NCI-H1092 treated with DMSO at 0.1 percent for 48 hours (cell line): ENCODE measurements at regions not wholly inside any gene's neighbourhood (a gene's known extent, or its start where the extent isn't known, plus 50 kb on each side); places are given as distances from the start of the nearest gene placed in this dataset.
"Not testable (repeated sequence)": the region's sequence is repeated elsewhere in the genome, so short reads cannot be mapped to it uniquely, and the experiment has no call there.

Experiments used
- DNase-seq: peaks from one replicate; lab custom pipeline; 2025; lab: John Stamatoyannopoulos, UW

- no peak for DNase-seq
Observed at GRCh38 chr15:88995449-88995848, 82.3 kb upstream of the MFGE8 start.

- no peak for DNase-seq
Observed at GRCh38 chr15:88997531-88997930, 84.4 kb upstream of the MFGE8 start.

- no peak for DNase-seq
Observed at GRCh38 chr15:88998980-88999713, 86.0 kb upstream of the MFGE8 start.

- not testable (repeated sequence) for DNase-seq
Observed at GRCh38 chr15:89001708-89002275, 86.5 kb upstream of the ABHD2 start.

DNA sequence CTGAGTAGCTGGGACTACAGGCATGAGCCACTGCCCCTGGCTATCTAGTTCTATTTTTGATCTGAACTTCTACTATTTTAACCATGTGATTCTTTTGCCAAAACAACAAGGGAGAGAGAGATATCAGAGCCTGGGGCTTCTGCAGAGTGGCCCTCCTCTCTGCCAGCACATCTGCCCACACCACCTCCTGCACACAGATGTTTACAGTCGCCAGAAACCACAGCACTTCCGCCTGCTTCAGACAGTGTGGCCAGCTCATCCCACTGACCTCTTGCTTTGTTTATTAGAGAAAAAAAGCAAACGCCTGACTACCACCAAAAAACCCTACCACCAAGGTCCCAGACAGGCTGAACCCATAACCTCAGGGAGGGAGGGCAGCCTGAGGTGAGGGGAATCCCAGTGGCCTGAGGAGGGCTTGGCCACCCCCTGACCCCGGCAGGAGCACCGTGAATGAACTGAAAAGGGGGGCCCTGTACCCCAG, 85.9 kb upstream of the ABHD2 start:
- DNase-seq: no peak

DNA sequence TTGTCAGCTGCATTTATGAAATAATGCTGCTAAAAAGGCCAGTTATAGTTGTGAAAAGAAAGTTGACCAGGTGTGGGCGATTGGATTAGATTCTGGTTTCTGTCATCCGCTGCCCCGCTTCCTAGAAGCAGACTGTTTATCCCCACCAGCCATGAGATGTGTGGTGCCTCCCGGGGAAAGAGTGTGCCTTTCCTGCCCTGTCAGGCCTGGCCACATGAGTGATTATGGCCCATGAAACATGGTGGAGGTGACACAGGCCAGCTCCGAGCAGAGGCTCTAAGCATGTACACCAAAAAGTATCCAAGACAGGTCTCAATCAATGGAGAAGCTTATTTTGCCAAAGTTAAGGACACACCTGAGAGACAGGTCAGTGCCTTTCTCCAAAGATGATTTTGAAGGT, 85.4 kb upstream of the ABHD2 start:
- DNase-seq: no peak

GRCh38 chr15:89003865-89004725, 84.2 kb upstream of the ABHD2 start:
- no peak for DNase-seq

DNA sequence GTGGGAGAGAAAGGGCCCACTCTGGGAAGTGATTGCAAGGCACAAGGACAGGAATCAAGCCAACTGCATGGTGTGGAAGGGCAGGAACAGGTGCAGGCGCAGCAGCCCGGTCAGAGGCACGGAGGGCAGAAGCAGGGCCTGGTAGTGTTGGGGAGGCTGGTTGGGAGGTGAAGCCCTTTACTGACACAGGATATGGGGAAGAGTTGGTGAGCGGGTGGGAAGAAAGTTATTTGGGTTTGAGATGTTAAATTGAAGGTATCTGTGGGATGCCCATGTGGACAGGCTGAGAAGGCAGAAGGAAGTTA, 83.6 kb upstream of the ABHD2 start:
- DNase-seq: no peak

GRCh38 chr15:89007527-89007926, 80.7 kb upstream of the ABHD2 start:
- not testable (repeated sequence) for DNase-seq

DNA sequence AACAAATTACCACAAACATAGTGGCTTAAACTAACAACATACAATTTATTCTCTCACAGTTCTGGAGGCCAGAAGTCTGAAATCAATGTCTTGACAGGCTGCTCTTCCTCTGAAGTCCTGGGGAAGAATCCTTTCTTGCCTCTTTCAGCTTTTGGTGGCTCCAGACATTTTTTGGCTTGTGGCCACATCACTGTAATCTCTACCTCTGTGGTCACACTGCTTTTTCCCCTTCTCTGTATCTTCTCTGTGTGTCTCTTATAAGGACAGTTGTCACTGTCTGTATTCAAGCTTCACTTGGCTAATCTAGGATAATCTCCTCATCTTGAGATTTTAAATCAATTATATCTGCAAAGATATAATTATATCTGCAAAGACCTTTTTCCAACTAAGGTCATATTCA, 80.3 kb upstream of the ABHD2 start:
- DNase-seq: no peak

DNA sequence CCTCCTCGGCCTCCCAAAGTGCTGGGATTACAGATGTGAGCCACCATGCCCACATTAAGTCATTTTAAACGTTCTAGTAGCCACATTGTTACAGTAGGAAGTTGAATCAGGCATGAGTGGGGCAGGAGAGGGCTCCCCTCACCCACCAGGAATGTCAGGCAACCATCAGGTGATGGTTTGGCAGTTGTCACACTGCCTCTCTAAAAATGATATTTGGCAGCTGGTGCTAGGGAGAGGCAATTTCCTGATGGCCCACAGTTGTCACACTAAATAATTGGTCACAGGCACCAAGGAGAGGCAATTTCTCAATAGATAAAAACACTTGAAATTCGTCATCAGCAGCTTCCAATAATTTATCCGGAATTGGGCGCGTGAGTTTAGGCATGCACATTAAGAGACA, 79.2 kb upstream of the ABHD2 start:
- DNase-seq: no peak

DNA sequence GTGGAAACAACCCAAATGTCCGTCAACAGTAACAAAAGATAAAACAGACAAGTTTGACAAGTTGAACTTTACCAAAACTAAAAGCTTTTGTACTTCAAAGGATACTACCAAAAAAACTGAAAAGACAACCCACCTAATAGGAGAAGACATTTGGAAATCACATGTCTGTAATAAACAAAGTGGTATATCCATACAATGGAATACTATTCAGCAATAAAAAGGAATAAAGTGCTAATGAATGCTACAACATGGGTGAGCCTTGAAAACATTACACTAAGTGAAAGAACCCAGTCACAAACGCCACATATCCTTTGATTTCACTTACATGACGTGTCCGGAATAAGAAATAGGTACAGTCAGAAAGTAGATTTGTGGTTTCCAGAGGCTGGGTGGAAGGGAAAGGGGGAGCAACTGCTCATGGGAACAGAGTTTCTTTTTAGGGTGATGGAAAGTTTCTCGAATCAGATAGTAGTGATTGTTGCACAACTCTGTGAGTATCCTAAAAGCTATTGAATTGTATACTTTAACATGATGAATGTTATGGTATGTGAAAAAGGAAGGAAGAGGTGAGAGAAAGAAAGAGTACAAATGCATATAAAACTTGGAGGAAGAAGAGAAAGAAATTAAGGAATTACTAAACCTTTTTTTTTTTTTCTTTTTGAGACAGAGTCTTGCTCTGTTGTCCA, 72.7 kb upstream of the ABHD2 start:
- DNase-seq: no peak

DNA sequence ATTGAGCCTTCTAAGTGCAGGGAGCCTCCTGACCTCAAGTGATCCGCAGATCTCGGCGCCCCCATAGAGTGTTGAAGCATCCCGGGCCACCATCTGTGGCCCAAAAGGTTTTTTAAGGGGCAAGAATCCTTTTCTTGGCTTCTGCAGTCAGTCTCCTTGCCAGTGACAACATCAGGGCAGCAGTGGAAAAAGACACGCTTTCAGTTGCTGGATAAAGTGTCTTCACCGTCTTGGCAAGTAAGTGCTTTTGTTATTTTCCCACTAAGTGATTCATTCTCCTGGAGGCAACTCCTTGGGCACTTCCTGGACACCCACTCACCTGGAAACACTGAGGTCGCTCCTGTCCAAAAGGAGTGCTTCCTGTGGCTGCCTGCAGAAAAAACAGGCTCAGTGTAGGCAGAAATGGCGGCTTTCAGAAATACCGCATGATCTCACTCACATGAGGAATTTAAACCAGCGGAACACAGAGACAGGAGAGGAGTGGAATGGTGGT, 71.7 kb upstream of the ABHD2 start:
- DNase-seq: no peak

DNA sequence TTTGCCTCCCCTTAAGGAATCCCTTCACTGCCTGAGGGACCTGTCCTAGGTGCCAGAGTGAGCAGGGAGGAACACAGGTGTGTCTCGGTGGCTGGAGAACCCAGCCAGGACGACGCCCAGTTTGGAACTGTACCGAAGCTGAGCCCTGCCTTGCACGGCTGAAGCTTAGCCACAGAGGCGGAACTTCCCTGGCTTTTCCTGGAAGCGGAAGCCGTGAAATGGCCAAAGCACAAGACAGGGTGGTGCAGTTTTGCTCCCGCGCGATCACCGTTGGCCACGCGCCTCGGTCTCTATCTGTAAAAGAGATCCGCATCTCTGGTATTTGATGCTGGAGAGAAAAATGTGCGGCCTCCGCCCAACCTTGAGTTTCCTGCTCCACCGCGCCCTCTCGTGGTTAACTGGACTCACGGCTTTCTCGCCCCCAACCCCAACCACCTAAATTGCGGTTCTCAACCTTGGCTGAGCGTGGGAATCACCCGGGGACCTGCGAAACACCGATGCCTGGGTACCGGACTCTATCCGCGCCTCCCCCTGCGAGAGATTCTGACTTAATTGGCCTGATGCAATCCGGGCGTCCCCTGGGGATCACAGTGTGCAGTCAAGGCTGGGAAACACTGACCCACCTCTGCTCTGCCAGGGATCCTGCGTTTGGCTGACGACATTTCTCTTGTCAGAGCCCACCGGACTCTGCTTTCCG, 70.7 kb upstream of the ABHD2 start:
- DNase-seq: peak; percentile 20

DNA sequence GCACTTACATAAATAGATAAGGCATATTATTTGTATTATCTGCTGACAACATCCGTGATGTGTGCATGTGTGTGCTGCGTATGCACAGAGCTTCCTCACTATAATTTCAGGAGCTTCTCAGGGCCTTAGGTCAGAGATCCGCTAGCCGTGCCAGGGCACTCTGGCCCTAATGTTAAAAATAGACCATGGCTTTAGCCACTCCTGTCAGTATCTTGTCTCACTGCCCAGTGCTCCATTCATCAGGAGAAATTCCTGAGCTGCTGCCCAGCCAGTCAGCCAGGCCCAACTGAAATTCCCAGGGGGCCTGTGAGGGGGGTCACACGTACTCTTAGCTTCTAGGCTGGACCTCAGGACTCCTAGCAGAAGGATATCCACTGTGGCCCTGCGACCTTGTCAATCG, 70.0 kb upstream of the ABHD2 start:
- no peak for DNase-seq

GRCh38 chr15:89019436-89019835, 68.8 kb upstream of the ABHD2 start:
- DNase-seq: no peak

- no peak for DNase-seq
Observed at GRCh38 chr15:89021224-89021623, 67.0 kb upstream of the ABHD2 start.

DNA sequence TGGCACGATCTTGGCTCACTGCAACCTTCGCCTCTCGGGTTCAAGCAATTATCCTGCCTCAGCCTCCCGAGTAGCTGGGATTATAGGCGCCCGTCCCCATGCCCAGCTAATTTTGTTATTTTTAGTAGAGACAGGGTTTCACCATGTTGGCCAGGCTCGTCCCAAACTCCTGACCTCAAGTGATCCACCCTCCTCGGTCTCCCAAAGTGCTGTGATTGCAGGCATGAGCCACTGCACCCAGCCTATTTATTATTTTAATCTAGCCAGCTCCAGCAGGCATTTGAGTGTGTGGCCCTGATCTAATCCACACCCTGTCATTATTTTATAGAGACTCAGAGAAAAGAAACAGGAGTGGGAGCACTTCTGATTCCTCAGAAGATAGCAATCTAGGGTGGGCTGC, 66.4 kb upstream of the ABHD2 start:
- DNase-seq: not testable (repeated sequence)

GRCh38 chr15:89023311-89023961, 64.8 kb upstream of the ABHD2 start:
- no peak for DNase-seq

GRCh38 chr15:89024418-89024817, 63.8 kb upstream of the ABHD2 start:
- no peak for DNase-seq

GRCh38 chr15:89026167-89026566, 62.1 kb upstream of the ABHD2 start:
- DNase-seq: no peak
